DND-41 (cell line): ENCODE measurements at regions not wholly inside any gene's neighbourhood (a gene's known extent, or its start where the extent isn't known, plus 50 kb on each side); places are given as distances from the start of the nearest gene placed in this dataset.
A peak's percentile ranks its signal among the peaks of the same experiment; 100 is the strongest.

Experiments
- ATAC-seq: fragments of 200-7000 bp; cut with Tn5 transposase; 3 replicates; pipeline ENCODE4 v1.9.1; 2021; ENCODE audit warnings: low read depth; ENCODE audit not compliant: insufficient read depth
- DNase-seq: peaks from one replicate; pipeline ENCODE4 v3.0.0-alpha.2; 2020
- H2AFZ ChIP-seq: 2 replicates; pipeline ENCODE4 v1.6.0; 2012; ENCODE audit warnings: low read depth, low read length
- H3K27ac ChIP-seq: 2 replicates; pipeline ENCODE4 v1.5.1; 2012; ENCODE audit warnings: low read length, inconsistent platforms
- H3K27me3 ChIP-seq: fragments of 200-600 bp; sonication (generic); 2 replicates; pipeline ENCODE4 v1.6.0; 2012; ENCODE audit warnings: low read length, mild to moderate bottlenecking, inconsistent platforms; ENCODE audit not compliant: insufficient read depth, poor library complexity
- H3K36me3 ChIP-seq: 2 replicates; pipeline ENCODE4 v1.5.1; 2012; ENCODE audit warnings: low read length, inconsistent platforms; ENCODE audit not compliant: insufficient read depth
- H3K4me1 ChIP-seq: 2 replicates; pipeline ENCODE4 v1.5.1; 2012; ENCODE audit warnings: mild to moderate bottlenecking, low read length; ENCODE audit not compliant: insufficient read depth
- H3K4me2 ChIP-seq: 2 replicates; pipeline ENCODE4 v1.6.0; 2012; ENCODE audit warnings: mild to moderate bottlenecking, moderate library complexity, low read length, inconsistent platforms; ENCODE audit not compliant: insufficient read depth
- H3K4me3 ChIP-seq, 2 experiments: fragments of 200-600 bp in 1 of 2; shearing (Covaris generic) in 1 of 2; 2 replicates each; pipeline ENCODE4 v1.5.1; 2012 to 2016; ENCODE audit warnings: inconsistent platforms in 2 of 2, low read length in 2 of 2, mild to moderate bottlenecking in 2 of 2, low read depth in 1 of 2, moderate library complexity in 1 of 2
- H3K79me2 ChIP-seq: 2 replicates; pipeline ENCODE4 v1.6.0; 2012; ENCODE audit warnings: low read length, inconsistent platforms; ENCODE audit not compliant: insufficient read depth
- H3K9ac ChIP-seq: 2 replicates; pipeline ENCODE4 v1.6.0; 2012; ENCODE audit warnings: low read depth, mild to moderate bottlenecking, inconsistent platforms, low read length, moderate library complexity
- H3K9me3 ChIP-seq: 2 replicates; pipeline ENCODE4 v1.5.1; 2012; ENCODE audit warnings: low read length, moderate library complexity, mild to moderate bottlenecking, inconsistent platforms; ENCODE audit not compliant: insufficient read depth, severe bottlenecking
- H4K20me1 ChIP-seq: 2 replicates; pipeline ENCODE4 v1.6.0; 2012; ENCODE audit warnings: low read length; ENCODE audit not compliant: insufficient read depth
- CTCF ChIP-seq: IDR thresholded peaks from 2 replicates; pipeline ENCODE4 v1.5.1; 2012; ENCODE audit warnings: borderline replicate concordance, low read length, moderate library complexity, mild to moderate bottlenecking; ENCODE audit not compliant: poor library complexity, severe bottlenecking; ENCODE audit errors: extremely low read depth
- EZH2 ChIP-seq: IDR thresholded peaks from 3 replicates; pipeline ENCODE4 v1.6.1; 2012; ENCODE audit warnings: borderline replicate concordance, low read depth, mild to moderate bottlenecking, moderate library complexity, low read length, inconsistent platforms; ENCODE audit not compliant: severe bottlenecking

- no peak overlapping the region for H3K4me2 ChIP-seq
- peaks cover 56% of the 10 kb centered on the region for H3K27me3 ChIP-seq
- no peak for TF ChIP-seq EZH2
- no peak for TF ChIP-seq CTCF
- H3K9me3 ChIP-seq: no peaks in the 10 kb centered on the region
- H3K79me2 ChIP-seq: no peaks in the 10 kb centered on the region
- no peaks in the 10 kb centered on the region for H3K36me3 ChIP-seq
- no peak overlapping the region for H2AFZ ChIP-seq
- DNase-seq (no peak), ATAC-seq (no peak)
- H3K27ac ChIP-seq: no peak overlapping the region
- peaks cover 22% of the 10 kb centered on the region for H4K20me1 ChIP-seq
- H3K9ac ChIP-seq: no peak overlapping the region
- H3K4me3 ChIP-seq: no peak overlapping the region
- peaks cover 20% of the 10 kb centered on the region for H3K4me1 ChIP-seq
Observed at GRCh38 chr13:40186041-40186440, 480.4 kb downstream of the FOXO1 start.

- no peak overlapping the region for H3K27ac ChIP-seq
- H3K9me3 ChIP-seq: no peaks in the 10 kb centered on the region
- H3K27me3 ChIP-seq: peaks cover 56% of the 10 kb centered on the region
- no peak overlapping the region for H2AFZ ChIP-seq
- H3K36me3 ChIP-seq: no peaks in the 10 kb centered on the region
- H3K4me2 ChIP-seq: peak overlapping the region; percentile 10; the same call in 1 of the 2 replicates
- H3K79me2 ChIP-seq: no peaks in the 10 kb centered on the region
- DNase-seq (no peak), ATAC-seq (no peak; the same call in 1 of the 3 replicates)
- TF ChIP-seq CTCF (no peak), EZH2 (no peak)
- H3K4me3 ChIP-seq: no peak overlapping the region
- no peak overlapping the region for H3K9ac ChIP-seq
- H3K4me1 ChIP-seq: peaks cover 20% of the 10 kb centered on the region
- peaks cover 22% of the 10 kb centered on the region for H4K20me1 ChIP-seq
Observed at GRCh38 chr13:40186626-40187323, 479.7 kb downstream of the FOXO1 start.

GRCh38 chr13:40187324-40187795 is 479.1 kb downstream of the FOXO1 start:
- DNase-seq (peak; percentile 83), ATAC-seq (peak; percentile 94)
- no peaks in the 10 kb centered on the region for H3K79me2 ChIP-seq
- H3K36me3 ChIP-seq: no peaks in the 10 kb centered on the region
- peaks cover 54% of the 10 kb centered on the region for H3K27me3 ChIP-seq
- peak overlapping the region; percentile 39; the same call in 1 of the 2 replicates for H3K4me2 ChIP-seq
- peaks cover 22% of the 10 kb centered on the region for H4K20me1 ChIP-seq
- peaks cover 20% of the 10 kb centered on the region for H3K4me1 ChIP-seq
- H3K4me3 ChIP-seq: no peak overlapping the region
- no peak overlapping the region for H2AFZ ChIP-seq
- TF ChIP-seq CTCF (peak; percentile 19), EZH2 (no peak)
- no peak overlapping the region for H3K9ac ChIP-seq
- no peaks in the 10 kb centered on the region for H3K9me3 ChIP-seq
- no peak overlapping the region for H3K27ac ChIP-seq
